IPS DF 6.9 (cell line): ENCODE measurements at regions not wholly inside any gene's neighbourhood (a gene's known extent, or its start where the extent isn't known, plus 50 kb on each side); places are given as distances from the start of the nearest gene placed in this dataset.
"Not testable (repeated sequence)": the region's sequence is repeated elsewhere in the genome, so short reads cannot be mapped to it uniquely, and the experiment has no call there.

Source experiments
- DNase-seq: peaks from one replicate; pipeline ENCODE4 v3.0.0-alpha.2; 2013; ENCODE audit warnings: low read depth, low spot score
- H3K27ac ChIP-seq: one replicate; pipeline ENCODE4 v1.5.1; 2013; ENCODE audit warnings: low read length, control low read depth
- H3K27me3 ChIP-seq: 2 replicates; pipeline ENCODE4 v1.6.1; 2013; ENCODE audit warnings: mild to moderate bottlenecking, low read length; ENCODE audit not compliant: control insufficient read depth, insufficient read depth
- H3K36me3 ChIP-seq: 2 replicates; pipeline ENCODE4 v1.6.1; 2013; ENCODE audit warnings: low read length; ENCODE audit not compliant: control insufficient read depth, insufficient read depth
- H3K4me1 ChIP-seq: 2 replicates; pipeline ENCODE4 v1.6.1; 2013; ENCODE audit warnings: low read length; ENCODE audit not compliant: control insufficient read depth, insufficient read depth
- H3K4me3 ChIP-seq: 2 replicates; pipeline ENCODE4 v1.5.1; 2013; ENCODE audit warnings: mild to moderate bottlenecking, low read length
- H3K9me3 ChIP-seq: 2 replicates; pipeline ENCODE4 v1.6.1; 2013; ENCODE audit warnings: low read length, inconsistent platforms; ENCODE audit not compliant: control insufficient read depth, insufficient read depth
- WGBS: extraction: QIAGEN DNeasy Blood & Tissue Kit; methylation state at CpG from one replicate; pipeline ENCODE4 v1.1.7; 2013; ENCODE audit warnings: mixed read lengths, missing lambda C conversion rate; ENCODE audit not compliant: insufficient read length, insufficient coverage; 5-methylcytosine and 5-hydroxymethylcytosine counted together

DNA sequence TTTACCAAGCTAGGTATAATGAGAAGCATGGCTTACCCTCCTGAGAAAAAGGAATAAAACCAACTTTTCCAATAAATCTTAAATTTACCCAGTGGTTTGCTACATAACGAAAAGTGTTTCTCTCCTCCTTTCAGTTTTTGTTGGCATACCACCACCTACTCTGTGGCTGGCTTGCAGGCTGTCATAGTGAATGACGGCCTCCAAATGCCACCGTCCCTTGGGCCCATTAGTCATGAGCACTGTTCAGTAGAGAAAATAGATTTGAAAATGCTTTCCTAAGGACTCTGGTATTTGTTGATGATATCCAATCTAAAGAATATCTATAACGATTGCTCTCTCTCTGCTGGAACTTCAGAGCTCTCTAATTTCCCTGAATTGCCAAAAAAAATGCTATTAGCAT, 488.3 kb downstream of the MAGEE1 start:
- no peak overlapping the region for H3K27ac ChIP-seq
- no peaks in the 10 kb centered on the region for H3K9me3 ChIP-seq
- no peak for DNase-seq
- H3K4me3 ChIP-seq = no peak overlapping the region
- no peaks in the 10 kb centered on the region for H3K4me1 ChIP-seq
- no peaks in the 10 kb centered on the region for H3K36me3 ChIP-seq
- WGBS = no CpG with 5 or more reads among the region's 4 CpGs
- no peaks in the 10 kb centered on the region for H3K27me3 ChIP-seq

DNA sequence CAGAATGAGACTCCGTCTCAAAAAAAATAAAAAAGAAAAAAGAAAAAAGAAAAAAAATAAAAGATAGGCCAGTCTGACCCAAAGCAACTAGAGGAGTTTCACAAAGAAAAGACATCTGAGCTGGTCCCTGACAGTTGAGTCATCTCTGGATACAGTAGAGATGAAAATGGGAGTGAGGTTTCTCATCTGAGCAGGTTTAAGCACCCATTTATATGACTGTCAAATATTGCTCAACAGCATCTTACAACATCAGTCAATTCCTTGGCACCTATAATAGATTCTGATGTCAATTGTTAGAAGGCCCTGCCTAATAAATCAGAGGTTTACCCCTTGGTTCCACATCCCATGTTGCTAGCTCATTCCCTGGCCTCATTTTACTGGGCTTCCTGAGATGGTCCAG, 490.5 kb downstream of the MAGEE1 start:
- Histone ChIP-seq H3K27ac (no peak overlapping the region), H3K4me1 (no peaks in the 10 kb centered on the region), H3K4me3 (no peak overlapping the region), H3K27me3 (no peaks in the 10 kb centered on the region), H3K9me3 (no peaks in the 10 kb centered on the region), H3K36me3 (no peaks in the 10 kb centered on the region)
- WGBS = no CpG with 5 or more reads among the region's 1 CpG
- DNase-seq = no peak

DNA sequence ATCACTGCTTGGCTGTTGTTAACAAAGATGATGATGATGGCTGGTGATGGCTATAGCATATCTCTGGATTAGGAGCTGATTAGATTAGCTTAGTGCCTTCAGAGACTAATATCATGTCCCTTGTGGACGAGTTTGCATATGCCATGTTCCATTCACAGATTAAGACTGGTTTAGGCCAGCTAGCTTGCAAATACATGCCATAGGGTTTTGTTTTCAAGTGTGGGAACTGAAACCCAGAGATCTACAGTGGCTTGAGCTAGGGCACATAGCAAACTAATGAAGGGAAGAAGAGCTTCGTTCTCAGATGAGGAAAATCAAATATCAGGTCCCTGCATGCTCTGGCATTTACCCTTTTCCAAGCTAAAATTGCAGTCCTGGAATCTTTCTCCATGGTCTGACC, 492.3 kb downstream of the MAGEE1 start:
- Histone ChIP-seq H3K27me3 (no peaks in the 10 kb centered on the region), H3K4me3 (no peak overlapping the region), H3K9me3 (no peaks in the 10 kb centered on the region), H3K27ac (no peak overlapping the region), H3K36me3 (no peaks in the 10 kb centered on the region), H3K4me1 (no peaks in the 10 kb centered on the region)
- no peak for DNase-seq
- no CpG with 5 or more reads among the region's 2 CpGs for WGBS

DNA sequence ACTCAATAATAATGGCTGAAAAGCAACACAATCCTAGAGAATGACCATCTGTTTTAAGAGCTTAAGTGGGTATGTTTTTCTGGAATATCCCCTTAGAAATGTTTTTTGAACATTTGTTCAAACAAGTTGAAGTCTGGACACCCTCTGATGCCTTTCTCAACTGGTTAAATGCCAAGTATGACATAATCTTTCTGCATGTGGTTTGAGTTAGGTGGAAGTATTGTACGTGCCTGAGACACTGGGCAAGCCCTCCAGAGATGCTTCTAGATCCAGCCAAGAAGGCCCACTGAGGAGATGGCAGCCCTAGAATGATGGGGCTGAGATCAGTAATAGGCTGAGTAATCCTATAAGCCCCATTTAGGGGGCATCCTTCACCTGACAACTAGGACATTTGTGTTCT, 493.1 kb downstream of the MAGEE1 start:
- DNase-seq = no peak
- Histone ChIP-seq H3K27ac (no peak overlapping the region), H3K4me3 (no peak overlapping the region), H3K9me3 (no peaks in the 10 kb centered on the region), H3K27me3 (no peaks in the 10 kb centered on the region), H3K4me1 (no peaks in the 10 kb centered on the region), H3K36me3 (no peaks in the 10 kb centered on the region)
- no CpG with 5 or more reads among the region's 1 CpG for WGBS

DNA sequence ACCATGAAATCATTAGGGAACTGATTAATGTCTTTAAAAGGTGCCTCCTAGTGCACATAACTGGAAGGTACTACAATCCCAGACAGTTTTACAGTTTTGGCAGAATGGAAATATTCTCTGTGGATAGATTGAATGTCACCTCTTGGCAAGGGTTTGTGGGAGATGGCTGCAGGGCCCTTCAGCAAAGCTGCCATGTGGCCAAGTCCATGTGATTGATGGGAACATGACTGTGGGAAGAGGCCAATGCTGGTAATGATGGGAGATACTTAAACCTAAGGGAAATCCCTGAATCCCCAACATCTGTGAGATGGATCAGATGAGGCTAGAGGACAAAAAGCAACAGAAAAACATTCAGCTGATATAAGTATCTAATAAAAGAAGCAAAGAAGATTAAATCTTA, 493.7 kb downstream of the MAGEE1 start:
- H3K4me3 ChIP-seq = no peak overlapping the region
- H3K36me3 ChIP-seq = no peaks in the 10 kb centered on the region
- no peak for DNase-seq
- no peaks in the 10 kb centered on the region for H3K4me1 ChIP-seq
- no peak overlapping the region for H3K27ac ChIP-seq
- H3K9me3 ChIP-seq = no peaks in the 10 kb centered on the region
- no peaks in the 10 kb centered on the region for H3K27me3 ChIP-seq

DNA sequence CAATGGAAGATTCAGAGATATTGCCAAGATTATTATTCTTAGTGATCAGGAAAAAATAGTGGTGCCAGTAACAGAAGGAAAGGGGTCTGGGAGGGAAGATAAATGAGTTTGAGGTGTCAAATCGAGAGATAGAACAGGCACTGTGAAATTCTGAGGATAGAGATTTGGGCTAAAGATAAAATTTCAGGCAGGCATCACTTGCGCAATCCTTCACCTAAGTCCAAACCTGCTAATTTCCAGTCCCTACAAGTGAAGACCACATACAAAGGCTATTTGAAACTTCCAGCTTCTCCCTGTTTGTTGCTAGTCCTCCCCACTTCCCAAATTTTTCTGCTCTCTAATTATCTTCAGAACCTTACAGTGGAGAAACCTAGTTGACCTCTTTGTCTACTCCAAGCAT, 494.6 kb downstream of the MAGEE1 start:
- WGBS = no CpG with 5 or more reads among the region's 2 CpGs
- no peak for DNase-seq
- Histone ChIP-seq H3K4me1 (no peaks in the 10 kb centered on the region), H3K27ac (no peak overlapping the region), H3K9me3 (no peaks in the 10 kb centered on the region), H3K27me3 (no peaks in the 10 kb centered on the region), H3K4me3 (no peak overlapping the region), H3K36me3 (no peaks in the 10 kb centered on the region)

DNA sequence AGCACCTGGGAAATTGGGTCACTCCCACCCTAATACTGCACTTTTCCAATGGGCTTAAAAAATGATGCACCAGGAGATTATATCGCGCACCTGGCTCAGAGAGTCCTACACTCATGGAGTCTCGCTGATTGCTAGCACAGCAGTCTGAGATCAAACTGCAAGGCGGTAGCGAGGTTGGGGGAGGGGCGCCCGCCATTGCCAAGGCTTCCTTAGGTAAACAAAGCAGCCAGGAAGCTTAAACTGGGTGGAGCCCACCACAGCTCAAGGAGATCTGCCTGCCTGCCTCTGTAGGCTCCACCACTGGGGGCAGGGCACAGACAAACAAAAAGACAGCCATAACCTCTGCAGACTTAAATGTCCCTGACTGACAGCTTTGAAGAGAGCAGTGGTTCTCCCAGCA, 497.1 kb downstream of the MAGEE1 start:
- H3K9me3 ChIP-seq, DNase-seq, H3K27ac ChIP-seq, H3K36me3 ChIP-seq, H3K4me3 ChIP-seq, H3K4me1 ChIP-seq, H3K27me3 ChIP-seq: not testable (repeated sequence)
- WGBS = no CpG with 5 or more reads among the region's 7 CpGs

DNA sequence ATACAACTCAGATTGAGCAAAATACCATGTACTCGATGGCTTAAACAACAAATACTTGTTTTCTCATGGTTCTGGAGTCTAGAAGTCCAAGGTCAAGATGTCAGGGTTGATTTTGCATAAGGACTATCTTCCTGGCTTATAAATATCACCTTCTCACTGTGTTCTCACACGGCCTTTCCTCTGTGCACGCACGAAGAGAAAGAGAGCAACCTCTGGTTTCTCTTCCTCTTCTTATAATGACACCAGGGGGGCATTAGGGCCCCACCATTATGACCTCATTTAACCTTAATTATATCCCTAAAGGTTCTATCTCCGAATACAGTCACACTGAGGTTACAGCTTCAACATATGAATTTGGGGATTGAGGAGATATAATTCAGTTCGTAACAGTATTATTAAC, 504.0 kb downstream of the MAGEE1 start:
- Histone ChIP-seq H3K27me3 (no peaks in the 10 kb centered on the region), H3K27ac (no peak overlapping the region), H3K4me3 (no peak overlapping the region), H3K9me3 (no peaks in the 10 kb centered on the region), H3K4me1 (no peaks in the 10 kb centered on the region), H3K36me3 (no peaks in the 10 kb centered on the region)
- no CpG with 5 or more reads among the region's 6 CpGs for WGBS
- no peak for DNase-seq

DNA sequence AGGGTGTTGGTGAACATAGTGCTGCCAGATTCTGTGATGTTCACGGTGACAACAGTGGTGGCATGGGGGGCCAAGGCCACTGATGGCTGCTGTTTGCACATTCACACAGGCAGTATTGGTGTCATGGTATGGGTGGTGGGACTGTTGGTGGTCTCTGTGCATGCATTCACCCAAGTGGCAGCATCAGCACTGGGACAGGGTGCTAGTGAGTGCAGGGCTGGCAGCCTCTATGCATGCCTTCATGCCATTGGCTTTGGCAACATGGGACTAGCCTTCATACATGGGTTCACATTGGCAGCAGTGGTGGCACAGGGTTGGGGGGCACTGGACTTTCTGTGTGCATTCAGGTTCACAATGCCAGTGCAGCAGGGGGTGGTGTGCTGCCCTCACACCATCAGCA, 489.7 kb upstream of the FGF16 start:
- H3K36me3 ChIP-seq = no peaks in the 10 kb centered on the region
- no CpG with 5 or more reads among the region's 1 CpG for WGBS
- H3K27me3 ChIP-seq = no peaks in the 10 kb centered on the region
- H3K9me3 ChIP-seq = no peaks in the 10 kb centered on the region
- no peak overlapping the region for H3K4me3 ChIP-seq
- H3K27ac ChIP-seq = no peak overlapping the region
- H3K4me1 ChIP-seq = no peaks in the 10 kb centered on the region
- no peak for DNase-seq

DNA sequence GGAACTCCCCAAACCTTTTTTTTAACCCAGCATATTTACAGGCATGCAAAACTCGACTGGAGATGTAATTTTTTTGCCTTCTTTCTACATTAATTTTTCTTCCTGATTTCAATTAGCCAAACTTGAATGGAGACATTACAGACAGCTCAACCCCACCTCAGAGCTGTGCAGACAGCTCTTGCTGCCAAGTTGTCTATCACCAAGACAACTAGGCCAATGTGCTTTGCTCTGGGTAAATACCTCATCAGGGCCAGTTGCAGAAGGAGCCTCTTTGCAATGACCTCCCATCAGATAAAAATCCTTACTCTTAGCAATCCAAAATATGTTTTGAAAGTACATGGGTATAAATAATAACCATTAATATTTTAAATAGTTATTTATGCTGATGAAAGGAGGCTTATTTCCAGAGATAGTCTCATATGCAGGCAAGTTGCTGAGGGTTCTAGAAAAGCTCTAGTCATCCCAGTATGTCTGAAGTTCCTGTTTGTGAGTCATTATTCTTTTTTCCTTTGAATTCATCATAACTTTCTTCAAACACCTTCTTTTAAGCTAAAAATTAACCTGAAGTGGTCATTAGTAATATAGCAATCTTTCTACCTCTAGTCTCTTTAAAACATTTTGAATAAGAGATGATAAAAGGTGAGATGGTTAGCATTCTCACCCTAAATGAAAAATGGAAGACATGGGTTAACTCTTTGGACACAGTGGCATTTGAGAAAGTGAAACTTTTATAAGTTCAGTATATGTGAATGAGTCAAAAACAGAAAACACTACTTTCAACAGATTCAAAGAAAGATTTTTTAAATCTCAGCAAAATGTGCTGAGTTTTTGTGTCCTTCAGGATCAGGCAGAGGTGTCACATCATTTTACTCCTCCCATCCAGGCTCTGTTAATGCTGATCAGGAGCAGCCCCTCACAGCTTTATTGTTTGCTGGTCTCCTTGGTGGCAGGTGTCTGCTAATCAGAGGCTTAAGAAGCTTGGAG, 475.5 kb upstream of the FGF16 start:
- Histone ChIP-seq H3K36me3 (no peaks in the 10 kb centered on the region), H3K27me3 (no peaks in the 10 kb centered on the region), H3K27ac (no peak overlapping the region), H3K4me1 (no peaks in the 10 kb centered on the region), H3K4me3 (no peak overlapping the region), H3K9me3 (no peaks in the 10 kb centered on the region)
- no peak for DNase-seq
- WGBS = no CpG with 5 or more reads among the region's 1 CpG

DNA sequence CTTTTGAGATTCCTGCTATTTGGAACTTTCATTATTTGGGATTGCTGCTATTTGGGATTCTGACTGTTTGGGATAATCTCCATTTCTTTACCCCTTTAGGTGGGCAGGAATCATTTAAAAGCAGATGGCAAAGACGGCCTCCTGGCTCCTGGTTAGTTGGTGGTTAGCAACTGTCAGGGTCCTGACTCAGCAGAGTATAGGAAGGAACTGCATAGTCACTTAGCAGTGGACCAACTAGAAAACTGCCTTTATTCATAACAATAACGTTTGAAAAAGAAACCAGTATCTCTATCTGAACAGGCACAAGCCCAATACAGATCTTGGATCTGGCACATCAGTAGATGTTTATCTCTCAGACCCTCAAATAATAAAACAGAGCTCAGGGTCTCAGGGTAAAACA, 469.7 kb upstream of the FGF16 start:
- no CpG with 5 or more reads among the region's 2 CpGs for WGBS
- Histone ChIP-seq H3K9me3 (no peaks in the 10 kb centered on the region), H3K27me3 (no peaks in the 10 kb centered on the region), H3K4me1 (no peaks in the 10 kb centered on the region), H3K27ac (no peak overlapping the region), H3K36me3 (no peaks in the 10 kb centered on the region), H3K4me3 (no peak overlapping the region)
- DNase-seq = no peak
